ENCODE measurements at regions not wholly inside any gene's neighbourhood (a gene's known extent, or its start where the extent isn't known, plus 50 kb on each side); places are given as distances from the start of the nearest gene placed in this dataset.

- DNase-seq (ENCODE audit: low read depth in 2 of 2) = no peak
These were observed 274.4 kb downstream of the PTBP2 start for GRCh38 chr1:96996001-96996400.

- DNase-seq (ENCODE audit: low read depth in 2 of 2) = no peak
These were observed 276.1 kb downstream of the PTBP2 start for GRCh38 chr1:96997717-96998116.

GRCh38 chr1:96998466-96998865, 276.9 kb downstream of the PTBP2 start:
- DNase-seq (ENCODE audit: low read depth in 2 of 2) = no peak

DNA sequence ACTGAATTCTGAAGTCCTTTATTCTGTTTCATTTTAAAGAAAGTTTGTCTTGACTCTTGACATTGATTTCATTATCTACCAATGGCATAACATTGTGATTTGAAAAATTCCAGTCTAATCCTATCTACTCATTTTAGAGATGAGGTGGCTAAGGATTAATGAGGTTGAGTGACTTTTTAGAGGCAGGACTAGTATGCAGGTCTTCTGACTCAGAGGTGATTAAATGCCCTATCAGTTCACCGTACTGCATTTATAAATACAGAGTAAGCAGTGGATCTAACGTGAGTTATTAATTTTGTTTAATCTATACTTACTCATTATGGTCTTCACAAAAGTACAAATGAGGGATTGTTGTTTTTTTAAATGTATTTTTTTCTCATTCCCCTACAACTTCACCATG, 277.6 kb downstream of the PTBP2 start:
- DNase-seq (ENCODE audit: low read depth in 2 of 2) = no peak

DNA sequence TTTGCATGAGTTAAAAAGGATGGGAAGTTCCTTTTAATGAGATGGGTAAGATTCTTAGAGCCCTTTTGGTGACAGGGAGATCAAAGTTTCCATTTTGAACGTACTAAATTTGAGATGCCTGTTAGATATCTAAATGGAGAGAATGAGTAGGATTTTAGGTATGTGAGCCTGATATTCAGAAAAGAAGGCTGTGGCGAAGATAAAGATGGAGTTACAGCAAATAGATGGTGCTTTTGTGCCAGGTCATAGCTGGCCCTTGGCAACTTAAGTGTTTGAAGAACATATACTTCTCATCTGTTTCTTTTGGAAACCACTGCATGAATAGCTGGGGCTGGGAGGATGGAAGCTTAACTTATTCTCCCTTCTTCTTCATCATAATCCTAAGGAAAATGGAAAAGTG, 282.5 kb downstream of the PTBP2 start:
- DNase-seq (ENCODE audit: low read depth in 2 of 2) = no peak

- no peak for DNase-seq (ENCODE audit: low read depth in 2 of 2)
These were observed 283.2 kb downstream of the PTBP2 start for GRCh38 chr1:97004743-97005142.

DNA sequence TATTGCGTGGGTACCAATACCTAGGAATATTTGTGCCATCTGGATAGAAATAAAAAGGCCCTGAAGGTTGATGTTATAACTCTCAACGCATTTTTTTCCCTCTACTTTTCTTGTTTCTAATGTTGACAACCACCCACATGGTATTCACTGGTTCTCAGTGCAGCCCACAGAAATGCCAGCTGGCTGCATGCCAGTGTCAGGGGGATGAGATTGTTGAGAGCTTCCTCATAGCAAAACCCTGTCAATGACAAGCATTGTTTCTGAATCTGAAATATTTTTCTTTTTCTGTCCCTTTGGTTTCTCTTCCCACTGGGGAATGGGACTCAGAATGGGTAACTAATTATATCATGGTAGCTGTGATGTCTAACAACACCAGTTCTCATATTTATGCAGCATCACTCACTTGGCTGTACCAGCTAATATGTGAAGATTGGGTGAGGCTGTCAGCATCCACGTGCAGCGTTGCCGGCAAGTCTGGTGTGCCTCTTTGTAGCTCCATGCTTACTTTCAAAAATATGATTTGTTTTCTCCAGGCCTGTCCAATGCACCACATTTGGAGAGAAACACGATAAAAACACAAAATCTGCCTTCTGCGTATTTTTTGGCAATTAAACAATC, 284.6 kb downstream of the PTBP2 start:
- DNase-seq (ENCODE audit: low read depth in 2 of 2) = peak; percentile 67 to 70

DNA sequence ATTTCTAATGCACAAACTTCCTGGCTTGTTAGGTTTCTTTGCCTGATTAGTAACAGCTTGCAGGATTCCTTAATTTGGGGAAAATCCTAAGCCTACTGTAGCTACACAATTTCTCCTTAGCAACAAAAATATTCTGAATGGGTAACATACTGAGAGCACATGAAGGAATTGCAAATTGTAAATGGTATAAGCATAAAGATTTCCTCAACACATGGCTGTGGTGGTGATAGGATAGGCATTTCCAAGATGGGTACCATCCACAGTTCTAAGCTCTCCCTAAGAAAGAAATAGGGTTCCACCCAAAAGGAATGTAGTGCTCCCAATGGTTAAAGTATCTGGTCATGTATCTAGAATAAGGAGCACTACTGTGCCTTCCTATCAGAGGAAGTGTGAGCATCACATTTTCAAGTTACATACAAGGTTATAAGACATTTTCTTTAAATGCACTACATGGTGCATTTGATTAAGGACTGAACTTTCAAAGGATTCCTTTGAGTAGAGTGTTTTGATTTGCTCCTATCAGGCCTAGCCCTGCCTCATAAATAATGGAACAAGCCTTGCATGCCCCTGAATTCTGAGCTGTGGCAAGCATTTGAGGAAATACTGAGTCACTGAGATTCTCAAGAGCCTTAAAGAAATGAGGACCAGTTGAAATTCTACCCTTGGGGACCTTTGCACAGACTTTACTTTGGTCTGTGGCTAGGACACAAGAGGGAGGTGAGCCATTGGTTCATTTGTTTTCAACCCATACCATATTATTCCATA, 286.4 kb downstream of the PTBP2 start:
- DNase-seq (ENCODE audit: low read depth in 2 of 2) = no peak

GRCh38 chr1:97010566-97011264, 289.1 kb downstream of the PTBP2 start:
- DNase-seq (ENCODE audit: low read depth in 2 of 2) = no peak

- DNase-seq (ENCODE audit: low read depth in 2 of 2) = no peak
These were observed 291.6 kb downstream of the PTBP2 start for GRCh38 chr1:97013136-97013535.

GRCh38 chr1:97013941-97014340, 292.4 kb downstream of the PTBP2 start:
- DNase-seq (ENCODE audit: low read depth in 2 of 2) = peak; percentile 44 to 53

DNA sequence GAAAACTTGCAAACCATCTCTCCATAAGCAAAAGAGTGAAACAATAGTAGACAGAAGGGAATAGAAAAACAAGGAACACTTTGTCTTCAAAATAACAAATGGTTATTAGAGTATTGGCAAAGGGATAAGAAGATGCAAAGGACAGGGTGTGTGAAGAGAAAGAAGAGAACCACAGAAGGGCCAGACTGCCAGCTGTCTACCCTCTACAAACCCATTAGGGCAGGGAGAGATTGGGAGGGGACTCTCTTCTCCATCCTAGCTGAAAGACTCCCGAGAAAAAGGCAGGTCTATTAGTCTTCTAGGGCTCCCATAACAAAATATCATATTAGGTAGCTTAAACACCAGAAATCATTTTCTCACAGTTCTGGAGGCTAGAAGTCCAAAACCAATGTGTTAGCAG, 292.8 kb downstream of the PTBP2 start:
- no peak for DNase-seq (ENCODE audit: low read depth in 2 of 2)

GRCh38 chr1:97017895-97018294, 296.3 kb downstream of the PTBP2 start:
- no peak for DNase-seq (ENCODE audit: low read depth in 2 of 2)

Measured in fibroblast of skin of left quadriceps (primary cell).